CD14-positive monocyte (primary cell): ENCODE measurements at regions not wholly inside any gene's neighbourhood (a gene's known extent, or its start where the extent isn't known, plus 50 kb on each side); places are given as distances from the start of the nearest gene placed in this dataset.

ENCODE experiments used
- DNase-seq, 3 donors: peaks; one replicate each; pipeline ENCODE4 v3.0.0-alpha.2; 2011 to 2022
- H2AFZ ChIP-seq: 2 replicates; pipeline ENCODE4 v1.6.0; 2012; ENCODE audit warnings: mild to moderate bottlenecking, low read depth, low read length, inconsistent platforms; ENCODE audit not compliant: insufficient read depth, poor library complexity, severe bottlenecking
- H3K27ac ChIP-seq, 2 donors: 1 replicate in 1 of 2; 2 replicates in 1 of 2; pipeline ENCODE4 v1.5.1; 2012 to 2013; ENCODE audit warnings: low read length in 2 of 2, control low read depth in 1 of 2, inconsistent platforms in 1 of 2, low read depth in 1 of 2, mild to moderate bottlenecking in 1 of 2
- H3K27me3 ChIP-seq, 2 donors: one replicate each; pipeline versions ENCODE4 v1.6.0 to v1.6.1; 2011 to 2013; ENCODE audit warnings: low read length in 2 of 2; ENCODE audit not compliant: control insufficient read depth in 2 of 2, insufficient read depth in 2 of 2
- H3K36me3 ChIP-seq, 2 donors: replicated peaks in 1 of 2; 1 replicate in 1 of 2; 2 replicates in 1 of 2; pipeline versions ENCODE4 v1.5.1 to v1.6.1; 2012 to 2013; ENCODE audit warnings: low read length in 2 of 2, control low read depth in 1 of 2, inconsistent platforms in 1 of 2, mild to moderate bottlenecking in 1 of 2; ENCODE audit not compliant: insufficient read depth in 2 of 2, control insufficient read depth in 1 of 2
- H3K4me1 ChIP-seq, 2 donors: 1 replicate in 1 of 2; 2 replicates in 1 of 2; pipeline versions ENCODE4 v1.5.1 to v1.6.1; 2012 to 2013; ENCODE audit warnings: low read length in 2 of 2, control low read depth in 1 of 2, inconsistent platforms in 1 of 2, mild to moderate bottlenecking in 1 of 2, moderate library complexity in 1 of 2; ENCODE audit not compliant: insufficient read depth in 2 of 2, control insufficient read depth in 1 of 2
- H3K4me2 ChIP-seq: replicated peaks from 2 replicates; pipeline ENCODE3; 2012; ENCODE audit warnings: low read length, moderate library complexity, mild to moderate bottlenecking; ENCODE audit not compliant: poor library complexity, severe bottlenecking; ENCODE audit errors: extremely low read depth
- H3K4me3 ChIP-seq, 3 experiments: fragments of 200-600 bp in 1 of 3; sonication (generic) in 1 of 3; replicated peaks in 1 of 3; 1 replicate in 2 of 3; 2 replicates in 1 of 3; pipeline ENCODE4 v1.5.1; 2011 to 2013; ENCODE audit warnings: low read length in 3 of 3, mild to moderate bottlenecking in 3 of 3, control low read depth in 2 of 3, low read depth in 2 of 3, inconsistent platforms in 1 of 3, moderate library complexity in 1 of 3
- H3K79me2 ChIP-seq: 2 replicates; pipeline ENCODE4 v1.6.0; 2012; ENCODE audit warnings: mild to moderate bottlenecking, control low read depth, inconsistent platforms, low read length, moderate library complexity; ENCODE audit not compliant: insufficient read depth
- H3K9ac ChIP-seq: 2 replicates; pipeline ENCODE4 v1.6.0; 2017; ENCODE audit warnings: low read length, mild to moderate bottlenecking; ENCODE audit not compliant: insufficient read depth, poor library complexity, severe bottlenecking
- H3K9me3 ChIP-seq, 2 donors: replicated peaks in 1 of 2; 1 replicate in 1 of 2; 2 replicates in 1 of 2; pipeline versions ENCODE4 v1.5.1 to v1.6.1; 2012 to 2013; ENCODE audit warnings: low read length in 2 of 2, control low read depth in 1 of 2; ENCODE audit not compliant: control insufficient read depth in 1 of 2, insufficient read depth in 1 of 2
- H4K20me1 ChIP-seq: 2 replicates; pipeline ENCODE4 v1.6.0; 2012; ENCODE audit warnings: mild to moderate bottlenecking, low read length, control low read depth, moderate library complexity; ENCODE audit not compliant: insufficient read depth
- H3K27ac Mint-ChIP-seq, 7 donors: one replicate each; pipeline ENCODE4 v1.8.0; 2020; ENCODE audit warnings: mild to moderate bottlenecking in 7 of 7, mixed read lengths in 7 of 7, moderate library complexity in 6 of 7, inconsistent platforms in 2 of 7
- H3K27me3 Mint-ChIP-seq, 3 donors: one replicate each; pipeline ENCODE4 v1.8.0; 2021 to 2022; ENCODE audit warnings: low read depth in 3 of 3, mild to moderate bottlenecking in 3 of 3, mixed read lengths in 3 of 3, moderate library complexity in 3 of 3, inconsistent platforms in 1 of 3
- H3K36me3 Mint-ChIP-seq, 2 donors: one replicate each; pipeline ENCODE4 v1.8.0; 2020; ENCODE audit warnings: mixed read lengths in 2 of 2, inconsistent platforms in 1 of 2, mild to moderate bottlenecking in 1 of 2
- H3K4me1 Mint-ChIP-seq: one replicate; pipeline ENCODE4 v1.8.0; 2020; ENCODE audit warnings: mild to moderate bottlenecking, mixed read lengths
- H3K4me3 Mint-ChIP-seq, 2 donors: one replicate each; pipeline ENCODE4 v1.8.0; 2020; ENCODE audit warnings: mild to moderate bottlenecking in 2 of 2, mixed read lengths in 2 of 2, moderate library complexity in 1 of 2
- H3K9me3 Mint-ChIP-seq, 7 donors: one replicate each; pipeline ENCODE4 v1.8.0; 2020 to 2022; ENCODE audit warnings: mixed read lengths in 7 of 7, mild to moderate bottlenecking in 6 of 7, moderate library complexity in 6 of 7, inconsistent platforms in 2 of 7
- WGBS: methylation state at CpG from one replicate; pipeline ENCODE4 v1.1.5; 2013; ENCODE audit warnings: missing lambda C conversion rate; ENCODE audit not compliant: insufficient coverage; 5-methylcytosine and 5-hydroxymethylcytosine counted together
- intact Hi-C, 2 donors: fragments of 100-400 bp; cut with micrococcal nuclease; formaldehyde crosslinking; loops; one replicate each; pipeline versions ENCODE4 v1.15.0 to v1.15.1; 2023
- TF ChIP-seq, protein P1 (sequence below): fragments of 200-600 bp; IDR thresholded peaks from one replicate; pipeline ENCODE4 v1.8.0; 2022; ENCODE audit warnings: antibody characterized with exemption, mild to moderate bottlenecking

DNA sequence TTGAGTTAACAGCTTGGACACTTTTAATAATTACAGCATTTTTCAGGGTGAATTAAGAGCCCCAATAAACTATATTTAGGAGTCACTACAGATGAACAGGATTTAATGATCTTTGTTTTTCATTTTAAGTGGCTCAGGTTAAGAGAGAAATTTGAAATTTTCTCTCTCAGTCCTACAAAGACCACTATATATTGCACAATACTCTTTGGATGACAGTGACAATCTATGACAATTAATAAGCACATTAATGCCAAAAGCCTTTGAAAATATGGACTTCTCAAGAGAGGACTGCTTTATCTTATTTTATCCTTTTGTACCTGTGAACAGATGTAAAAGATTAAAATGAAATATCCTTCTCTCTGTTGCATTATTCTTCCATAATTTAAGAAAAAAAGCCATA is 151.1 kb upstream of the IRX5 start:
- Histone ChIP-seq H4K20me1 (no peaks in the 10 kb centered on the region), H3K9ac (no peak overlapping the region), H2AFZ (no peak overlapping the region), H3K9me3 (no peaks in the 10 kb centered on the region), H3K4me1 (no peaks in the 10 kb centered on the region), H3K79me2 (no peaks in the 10 kb centered on the region), H3K4me3 (no peak overlapping the region), H3K4me2 (no peak overlapping the region), H3K27ac (no peak overlapping the region), H3K36me3 (no peaks in the 10 kb centered on the region), H3K27me3 (no peaks in the 10 kb centered on the region)
- Mint-ChIP-seq H3K4me1 (no peaks in the 10 kb centered on the region), H3K36me3 (no peaks in the 10 kb centered on the region), H3K27me3 (peaks cover 0 to 2% (median 2%) of the 10 kb centered on the region in 3 donors), H3K9me3 (peaks cover 0 to 3% (median 0%) of the 10 kb centered on the region in 7 donors), H3K4me3 (no peak overlapping the region), H3K27ac (no peak overlapping the region)
- intact Hi-C loops = no loop called here
- TF ChIP-seq, protein P1, sequence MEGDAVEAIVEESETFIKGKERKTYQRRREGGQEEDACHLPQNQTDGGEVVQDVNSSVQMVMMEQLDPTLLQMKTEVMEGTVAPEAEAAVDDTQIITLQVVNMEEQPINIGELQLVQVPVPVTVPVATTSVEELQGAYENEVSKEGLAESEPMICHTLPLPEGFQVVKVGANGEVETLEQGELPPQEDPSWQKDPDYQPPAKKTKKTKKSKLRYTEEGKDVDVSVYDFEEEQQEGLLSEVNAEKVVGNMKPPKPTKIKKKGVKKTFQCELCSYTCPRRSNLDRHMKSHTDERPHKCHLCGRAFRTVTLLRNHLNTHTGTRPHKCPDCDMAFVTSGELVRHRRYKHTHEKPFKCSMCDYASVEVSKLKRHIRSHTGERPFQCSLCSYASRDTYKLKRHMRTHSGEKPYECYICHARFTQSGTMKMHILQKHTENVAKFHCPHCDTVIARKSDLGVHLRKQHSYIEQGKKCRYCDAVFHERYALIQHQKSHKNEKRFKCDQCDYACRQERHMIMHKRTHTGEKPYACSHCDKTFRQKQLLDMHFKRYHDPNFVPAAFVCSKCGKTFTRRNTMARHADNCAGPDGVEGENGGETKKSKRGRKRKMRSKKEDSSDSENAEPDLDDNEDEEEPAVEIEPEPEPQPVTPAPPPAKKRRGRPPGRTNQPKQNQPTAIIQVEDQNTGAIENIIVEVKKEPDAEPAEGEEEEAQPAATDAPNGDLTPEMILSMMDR = no peak
- DNase-seq = no peak

DNA sequence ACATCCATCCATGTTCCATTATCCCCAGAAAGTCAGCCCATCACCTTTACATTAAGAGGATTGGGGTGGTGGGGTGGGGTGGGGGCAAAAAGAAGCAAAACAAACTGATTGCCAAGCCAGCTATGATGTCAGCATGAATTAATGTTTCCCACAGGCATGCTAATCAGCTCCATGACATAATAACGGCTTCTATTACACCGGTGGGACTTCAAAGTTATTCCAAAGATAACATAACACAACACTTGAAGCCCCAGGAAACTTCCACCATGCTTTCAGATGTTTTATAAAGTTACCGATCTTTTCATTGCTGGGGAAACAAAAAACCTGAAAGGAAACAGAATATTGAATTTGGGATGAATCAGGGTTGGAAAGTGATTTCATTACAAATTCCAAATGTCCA is 155.9 kb upstream of the IRX5 start:
- WGBS = 85% methylated on average over 2 of the region's 3 CpGs
- H3K9me3 ChIP-seq = no peaks in the 10 kb centered on the region
- intact Hi-C loops = no loop called here
- H3K36me3 ChIP-seq = no peaks in the 10 kb centered on the region
- H3K27ac ChIP-seq = no peak overlapping the region
- no peaks in the 10 kb centered on the region for H3K79me2 ChIP-seq
- H4K20me1 ChIP-seq = no peaks in the 10 kb centered on the region
- Mint-ChIP-seq H3K9me3 (peaks cover 0 to 3% (median 0%) of the 10 kb centered on the region in 7 donors), H3K4me1 (no peaks in the 10 kb centered on the region), H3K4me3 (no peak overlapping the region), H3K36me3 (no peaks in the 10 kb centered on the region), H3K27me3 (peaks cover 0 to 2% (median 0%) of the 10 kb centered on the region in 3 donors), H3K27ac (no peak overlapping the region)
- no peak for DNase-seq
- H2AFZ ChIP-seq = no peak overlapping the region
- no peak overlapping the region for H3K4me2 ChIP-seq
- H3K4me1 ChIP-seq = no peaks in the 10 kb centered on the region
- H3K4me3 ChIP-seq = no peak overlapping the region
- no peak overlapping the region for H3K9ac ChIP-seq
- TF ChIP-seq, protein P1 = no peak
- H3K27me3 ChIP-seq = no peaks in the 10 kb centered on the region
